Hepatocyte (in vitro differentiated cells): ENCODE measurements at regions not wholly inside any gene's neighbourhood (a gene's known extent, or its start where the extent isn't known, plus 50 kb on each side); places are given as distances from the start of the nearest gene placed in this dataset.

ENCODE experiments used
- DNase-seq: peaks from one replicate; pipeline ENCODE4 v3.0.0-alpha.2; 2016; ENCODE audit warnings: low spot score
- H2AFZ ChIP-seq: fragments of 200-600 bp; sonication (generic); 2 replicates; pipeline ENCODE4 v1.6.0; 2016; ENCODE audit warnings: antibody characterized with exemption, mild to moderate bottlenecking
- H3K27ac ChIP-seq: fragments of 200-600 bp; sonication (generic); 2 replicates; pipeline ENCODE4 v1.5.1; 2016; ENCODE audit warnings: mild to moderate bottlenecking
- H3K27me3 ChIP-seq: fragments of 200-600 bp; sonication (generic); 2 replicates; pipeline ENCODE4 v1.6.1; 2016
- H3K36me3 ChIP-seq: fragments of 200-600 bp; sonication (generic); replicated peaks from 2 replicates; pipeline ENCODE4 v1.5.1; 2016; ENCODE audit warnings: low read depth; ENCODE audit not compliant: insufficient read depth
- H3K4me1 ChIP-seq: fragments of 200-600 bp; sonication (generic); 2 replicates; pipeline ENCODE4 v1.5.1; 2016; ENCODE audit warnings: mild to moderate bottlenecking, moderate library complexity; ENCODE audit not compliant: insufficient read depth
- H3K4me2 ChIP-seq: fragments of 200-600 bp; sonication (generic); 2 replicates; pipeline ENCODE4 v1.6.0; 2016
- H3K4me3 ChIP-seq: fragments of 200-600 bp; sonication (generic); 2 replicates; pipeline ENCODE4 v1.5.1; 2016; ENCODE audit warnings: mild to moderate bottlenecking
- H3K79me2 ChIP-seq: fragments of 200-600 bp; sonication (generic); 2 replicates; pipeline ENCODE4 v1.6.0; 2017; ENCODE audit warnings: mild to moderate bottlenecking
- H3K9me2 ChIP-seq: fragments of 200-600 bp; sonication (generic); replicated peaks from 2 replicates; pipeline ENCODE4 v1.6.0; 2017; ENCODE audit warnings: mild to moderate bottlenecking; ENCODE audit not compliant: insufficient read depth
- H3K9me3 ChIP-seq: fragments of 200-600 bp; sonication (generic); 2 replicates; pipeline ENCODE4 v1.5.1; 2016; ENCODE audit warnings: low read depth, mild to moderate bottlenecking
- H4K20me1 ChIP-seq: fragments of 200-600 bp; sonication (generic); 2 replicates; pipeline ENCODE4 v1.6.0; 2016; ENCODE audit warnings: mild to moderate bottlenecking; ENCODE audit not compliant: insufficient read depth, poor library complexity, severe bottlenecking
- EZH2 ChIP-seq: fragments of 200-600 bp; sonication (generic); IDR thresholded peaks from 2 replicates; pipeline ENCODE4 v1.6.1; 2016; ENCODE audit warnings: antibody characterized with exemption, mild to moderate bottlenecking, borderline replicate concordance
- EZH2phosphoT487 ChIP-seq: fragments of 200-600 bp; sonication (generic); IDR thresholded peaks from one replicate; pipeline ENCODE4 v1.6.1; 2018; ENCODE audit warnings: antibody characterized with exemption, mild to moderate bottlenecking, low read depth, moderate library complexity; ENCODE audit not compliant: unreplicated experiment, severe bottlenecking
- WGBS: methylation state at CpG from one replicate; pipeline ENCODE4 v1.1.6; 2016; ENCODE audit warnings: low lambda C conversion rate; ENCODE audit errors: missing lambda C conversion rate; 5-methylcytosine and 5-hydroxymethylcytosine counted together
- TF ChIP-seq, protein P1 (sequence below): fragments of 200-600 bp; sonication (generic); IDR thresholded peaks from 2 replicates; pipeline ENCODE4 v1.5.1; 2016; ENCODE audit warnings: antibody characterized with exemption, mild to moderate bottlenecking; ENCODE audit not compliant: poor library complexity

DNA sequence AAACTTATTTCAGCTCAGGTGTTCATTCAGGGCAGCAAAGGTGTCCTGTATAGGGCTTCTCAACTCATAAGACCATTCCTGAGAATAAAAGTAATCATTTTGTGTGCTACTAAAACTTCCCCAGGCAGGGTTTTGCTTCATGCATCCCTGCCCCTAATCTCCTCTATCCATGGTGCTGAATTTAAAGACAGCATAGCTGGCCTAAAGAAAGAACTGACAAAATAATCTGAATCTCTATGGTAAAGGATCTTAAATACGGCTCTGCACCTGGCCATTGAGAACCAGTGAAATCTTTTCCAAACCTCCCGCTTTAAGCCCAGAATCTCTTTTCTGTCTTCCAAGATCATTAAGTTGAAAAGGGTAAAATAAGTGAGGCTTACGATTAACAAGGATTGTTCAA lies 292.1 kb upstream of the KLHL29 start:
- H3K27ac ChIP-seq: no peak overlapping the region
- 55% methylated on average over 3 of the region's 3 CpGs for whole genome bisulfite sequencing
- no peak overlapping the region for H2AFZ ChIP-seq
- H3K4me1 ChIP-seq: no peaks in the 10 kb centered on the region
- H3K79me2 ChIP-seq: no peaks in the 10 kb centered on the region
- TF ChIP-seq EZH2: no peak
- no peak for TF ChIP-seq EZH2phosphoT487
- TF ChIP-seq, protein P1, sequence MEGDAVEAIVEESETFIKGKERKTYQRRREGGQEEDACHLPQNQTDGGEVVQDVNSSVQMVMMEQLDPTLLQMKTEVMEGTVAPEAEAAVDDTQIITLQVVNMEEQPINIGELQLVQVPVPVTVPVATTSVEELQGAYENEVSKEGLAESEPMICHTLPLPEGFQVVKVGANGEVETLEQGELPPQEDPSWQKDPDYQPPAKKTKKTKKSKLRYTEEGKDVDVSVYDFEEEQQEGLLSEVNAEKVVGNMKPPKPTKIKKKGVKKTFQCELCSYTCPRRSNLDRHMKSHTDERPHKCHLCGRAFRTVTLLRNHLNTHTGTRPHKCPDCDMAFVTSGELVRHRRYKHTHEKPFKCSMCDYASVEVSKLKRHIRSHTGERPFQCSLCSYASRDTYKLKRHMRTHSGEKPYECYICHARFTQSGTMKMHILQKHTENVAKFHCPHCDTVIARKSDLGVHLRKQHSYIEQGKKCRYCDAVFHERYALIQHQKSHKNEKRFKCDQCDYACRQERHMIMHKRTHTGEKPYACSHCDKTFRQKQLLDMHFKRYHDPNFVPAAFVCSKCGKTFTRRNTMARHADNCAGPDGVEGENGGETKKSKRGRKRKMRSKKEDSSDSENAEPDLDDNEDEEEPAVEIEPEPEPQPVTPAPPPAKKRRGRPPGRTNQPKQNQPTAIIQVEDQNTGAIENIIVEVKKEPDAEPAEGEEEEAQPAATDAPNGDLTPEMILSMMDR: no peak
- H3K9me3 ChIP-seq: no peaks in the 10 kb centered on the region
- no peaks in the 10 kb centered on the region for H4K20me1 ChIP-seq
- no peak overlapping the region for H3K4me3 ChIP-seq
- no peaks in the 10 kb centered on the region for H3K36me3 ChIP-seq
- peak; percentile 72 for DNase-seq
- no peaks in the 10 kb centered on the region for H3K9me2 ChIP-seq
- no peak overlapping the region for H3K4me2 ChIP-seq
- no peaks in the 10 kb centered on the region for H3K27me3 ChIP-seq

DNA sequence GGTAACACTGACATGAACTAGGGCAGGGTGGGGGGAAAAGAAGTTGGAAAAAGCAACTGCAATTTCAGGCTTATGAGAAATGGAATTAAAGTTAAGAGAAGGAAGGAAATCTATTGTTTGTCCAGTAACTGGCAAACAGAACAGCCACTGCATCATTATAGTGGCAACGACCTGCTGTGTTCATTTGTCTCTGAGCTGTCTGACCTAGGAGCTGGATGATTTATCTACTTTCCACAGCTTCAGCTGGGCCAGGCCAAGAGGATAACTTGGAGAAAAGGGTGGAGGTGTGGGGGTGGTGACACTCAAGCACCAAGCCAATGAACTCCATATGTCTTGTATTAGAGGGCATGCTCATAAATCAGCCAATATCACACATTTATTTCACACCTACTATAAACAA lies 291.5 kb upstream of the KLHL29 start:
- H3K27me3 ChIP-seq: no peaks in the 10 kb centered on the region
- no peaks in the 10 kb centered on the region for H3K36me3 ChIP-seq
- H3K27ac ChIP-seq: no peak overlapping the region
- no peak overlapping the region for H3K4me2 ChIP-seq
- H2AFZ ChIP-seq: no peak overlapping the region
- no peaks in the 10 kb centered on the region for H4K20me1 ChIP-seq
- H3K9me3 ChIP-seq: no peaks in the 10 kb centered on the region
- no peaks in the 10 kb centered on the region for H3K9me2 ChIP-seq
- H3K4me1 ChIP-seq: no peaks in the 10 kb centered on the region
- 39% methylated on average over 1 of the region's 1 CpG for WGBS
- H3K79me2 ChIP-seq: no peaks in the 10 kb centered on the region
- DNase-seq: no peak
- TF ChIP-seq EZH2phosphoT487 (no peak), EZH2 (no peak)
- TF ChIP-seq, protein P1: no peak
- H3K4me3 ChIP-seq: no peak overlapping the region

DNA sequence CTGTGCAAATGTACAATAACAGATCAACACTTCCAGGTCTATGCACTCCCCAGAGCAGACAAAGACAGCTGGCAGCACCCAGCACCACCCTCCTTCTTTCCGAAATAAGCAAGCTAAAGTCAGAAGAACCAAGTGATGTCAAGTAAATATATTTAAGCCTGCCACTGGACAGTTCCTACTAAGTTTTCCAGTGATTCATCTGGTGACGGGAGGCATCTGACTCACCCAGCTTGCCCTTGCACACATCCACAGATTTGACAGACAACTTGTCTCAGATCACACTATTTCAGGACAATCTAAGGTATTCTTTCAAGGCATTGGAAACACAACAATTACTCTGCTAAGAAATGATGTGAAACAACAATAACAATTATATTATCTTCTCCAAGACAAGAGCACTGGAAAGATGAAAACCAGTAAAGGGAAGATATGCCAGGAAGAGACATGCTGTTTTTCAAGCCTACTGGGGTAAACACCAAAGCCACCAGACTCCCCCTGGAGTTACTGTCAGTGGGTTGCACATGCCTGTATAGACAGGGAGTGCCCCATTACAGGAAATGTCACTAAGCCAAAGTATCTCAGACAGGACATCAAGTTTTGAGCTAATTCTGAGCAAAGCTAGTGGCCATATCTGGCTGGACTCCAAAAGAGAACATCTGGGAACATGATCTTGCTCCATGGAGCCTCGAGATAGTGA lies 287.9 kb upstream of the KLHL29 start:
- H3K79me2 ChIP-seq: no peaks in the 10 kb centered on the region
- no peak for TF ChIP-seq EZH2
- TF ChIP-seq, protein P1: no peak
- TF ChIP-seq EZH2phosphoT487: no peak
- H3K9me3 ChIP-seq: peaks cover 3% of the 10 kb centered on the region
- H4K20me1 ChIP-seq: no peaks in the 10 kb centered on the region
- WGBS: 69% methylated on average over 3 of the region's 3 CpGs
- no peaks in the 10 kb centered on the region for H3K9me2 ChIP-seq
- no peaks in the 10 kb centered on the region for H3K27me3 ChIP-seq
- peak; percentile 12 for DNase-seq
- no peaks in the 10 kb centered on the region for H3K36me3 ChIP-seq
- H3K4me2 ChIP-seq: no peak overlapping the region
- no peak overlapping the region for H2AFZ ChIP-seq
- H3K4me1 ChIP-seq: no peaks in the 10 kb centered on the region
- H3K27ac ChIP-seq: no peak overlapping the region
- no peak overlapping the region for H3K4me3 ChIP-seq

DNA sequence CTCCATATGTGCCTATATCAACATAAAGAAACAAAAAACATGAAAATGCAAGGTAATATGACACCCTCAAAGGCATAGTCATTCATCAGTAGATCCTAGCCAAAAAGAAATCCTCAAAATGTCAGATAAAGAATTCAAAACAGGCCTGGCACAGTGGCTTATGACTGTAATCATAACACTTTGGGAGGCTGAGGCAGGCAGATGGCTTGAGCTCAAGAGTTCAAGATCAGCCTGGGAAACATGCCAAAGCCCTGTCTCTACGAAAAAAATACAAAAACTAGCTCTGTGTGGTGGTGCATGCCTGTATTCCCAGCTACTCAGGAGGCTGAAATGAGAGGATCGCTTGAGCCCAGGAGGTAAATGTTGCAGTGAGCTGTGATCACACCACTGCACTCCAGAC lies 284.6 kb upstream of the KLHL29 start:
- no peaks in the 10 kb centered on the region for H3K27me3 ChIP-seq
- no peak overlapping the region for H3K27ac ChIP-seq
- no peaks in the 10 kb centered on the region for H3K36me3 ChIP-seq
- no peak overlapping the region for H3K4me2 ChIP-seq
- no peaks in the 10 kb centered on the region for H3K4me1 ChIP-seq
- peaks cover 3% of the 10 kb centered on the region for H3K9me3 ChIP-seq
- no peaks in the 10 kb centered on the region for H3K9me2 ChIP-seq
- H3K4me3 ChIP-seq: no peak overlapping the region
- TF ChIP-seq EZH2: no peak
- TF ChIP-seq EZH2phosphoT487: no peak
- TF ChIP-seq, protein P1: no peak
- H2AFZ ChIP-seq: no peak overlapping the region
- H4K20me1 ChIP-seq: no peaks in the 10 kb centered on the region
- 81% methylated on average over 2 of the region's 2 CpGs for WGBS
- no peak for DNase-seq
- no peaks in the 10 kb centered on the region for H3K79me2 ChIP-seq
